Right atrium auricular region (tissue), 2 donors: ENCODE measurements at regions not wholly inside any gene's neighbourhood (a gene's known extent, or its start where the extent isn't known, plus 50 kb on each side); places are given as distances from the start of the nearest gene placed in this dataset.

Source experiments
- DNase-seq: peaks from one replicate; pipeline ENCODE4 v3.0.0-alpha.2; 2019; ENCODE audit warnings: low spot score
- H3K27ac ChIP-seq, 2 donors: fragments of 200-600 bp; sonication (generic); 1 replicate in 1 of 2; 2 replicates in 1 of 2; pipeline ENCODE4 v1.5.1; 2016 to 2019
- H3K27me3 ChIP-seq, 2 donors: fragments of 200-600 bp; sonication (generic); one replicate each; pipeline versions ENCODE4 v1.5.1 to v1.6.0; 2017 to 2019
- H3K36me3 ChIP-seq: fragments of 200-600 bp; sonication (generic); one replicate; pipeline ENCODE4 v1.5.1; 2016
- H3K4me1 ChIP-seq, 2 donors: fragments of 200-600 bp; sonication (generic); one replicate each; pipeline versions ENCODE4 v1.5.1 to v1.6.0; 2017 to 2019
- H3K4me3 ChIP-seq, 2 donors: fragments of 200-600 bp; sonication (generic); 1 replicate in 1 of 2; 2 replicates in 1 of 2; pipeline ENCODE4 v1.5.1; 2017 to 2019; ENCODE audit warnings: mild to moderate bottlenecking in 1 of 2, moderate library complexity in 1 of 2
- H3K9me3 ChIP-seq, 2 donors: fragments of 200-600 bp; sonication (generic); one replicate each; pipeline ENCODE4 v1.5.1; 2019
- TF ChIP-seq, protein P1 (sequence below), 2 donors: fragments of 200-600 bp; sonication (generic); IDR thresholded peaks; one replicate each; pipeline ENCODE4 v1.5.1; 2019; ENCODE audit warnings: antibody characterized with exemption in 2 of 2

- no peak for DNase-seq
- Histone ChIP-seq H3K4me1 (no peaks in the 10 kb centered on the region), H3K27ac (no peak overlapping the region), H3K27me3 (no peaks in the 10 kb centered on the region), H3K36me3 (no peaks in the 10 kb centered on the region), H3K9me3 (no peaks in the 10 kb centered on the region), H3K4me3 (no peak overlapping the region)
- TF ChIP-seq, protein P1, sequence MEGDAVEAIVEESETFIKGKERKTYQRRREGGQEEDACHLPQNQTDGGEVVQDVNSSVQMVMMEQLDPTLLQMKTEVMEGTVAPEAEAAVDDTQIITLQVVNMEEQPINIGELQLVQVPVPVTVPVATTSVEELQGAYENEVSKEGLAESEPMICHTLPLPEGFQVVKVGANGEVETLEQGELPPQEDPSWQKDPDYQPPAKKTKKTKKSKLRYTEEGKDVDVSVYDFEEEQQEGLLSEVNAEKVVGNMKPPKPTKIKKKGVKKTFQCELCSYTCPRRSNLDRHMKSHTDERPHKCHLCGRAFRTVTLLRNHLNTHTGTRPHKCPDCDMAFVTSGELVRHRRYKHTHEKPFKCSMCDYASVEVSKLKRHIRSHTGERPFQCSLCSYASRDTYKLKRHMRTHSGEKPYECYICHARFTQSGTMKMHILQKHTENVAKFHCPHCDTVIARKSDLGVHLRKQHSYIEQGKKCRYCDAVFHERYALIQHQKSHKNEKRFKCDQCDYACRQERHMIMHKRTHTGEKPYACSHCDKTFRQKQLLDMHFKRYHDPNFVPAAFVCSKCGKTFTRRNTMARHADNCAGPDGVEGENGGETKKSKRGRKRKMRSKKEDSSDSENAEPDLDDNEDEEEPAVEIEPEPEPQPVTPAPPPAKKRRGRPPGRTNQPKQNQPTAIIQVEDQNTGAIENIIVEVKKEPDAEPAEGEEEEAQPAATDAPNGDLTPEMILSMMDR (IDR thresholded peaks at IDR 0.05) = no peak
Observed at GRCh38 chr2:53403792-53404413, 363.7 kb upstream of the CHAC2 start.

- TF ChIP-seq, protein P1 (IDR thresholded peaks at IDR 0.05) = no peak
- Histone ChIP-seq H3K27me3 (no peaks in the 10 kb centered on the region), H3K4me1 (no peaks in the 10 kb centered on the region), H3K27ac (no peak overlapping the region), H3K4me3 (no peak overlapping the region), H3K9me3 (no peaks in the 10 kb centered on the region), H3K36me3 (no peaks in the 10 kb centered on the region)
- DNase-seq = no peak
Observed at GRCh38 chr2:53397085-53397484, 370.5 kb upstream of the CHAC2 start.

- no peaks in the 10 kb centered on the region for H3K27me3 ChIP-seq
- TF ChIP-seq, protein P1 (IDR thresholded peaks at IDR 0.05) = no peak
- DNase-seq = no peak
- no peaks in the 10 kb centered on the region for H3K36me3 ChIP-seq
- H3K27ac ChIP-seq = no peak overlapping the region
- peaks cover 0 to 4% of the 10 kb centered on the region in 2 donors for H3K9me3 ChIP-seq
- no peaks in the 10 kb centered on the region for H3K4me1 ChIP-seq
- no peak overlapping the region for H3K4me3 ChIP-seq
Observed at GRCh38 chr2:53381271-53381670, 386.3 kb upstream of the CHAC2 start.

GRCh38 chr2:53379547-53379946 lies 388.1 kb upstream of the CHAC2 start:
- H3K27ac ChIP-seq = no peak overlapping the region
- no peaks in the 10 kb centered on the region for H3K4me1 ChIP-seq
- no peaks in the 10 kb centered on the region for H3K27me3 ChIP-seq
- TF ChIP-seq, protein P1 (IDR thresholded peaks at IDR 0.05) = no peak
- no peaks in the 10 kb centered on the region for H3K9me3 ChIP-seq
- H3K4me3 ChIP-seq = no peak overlapping the region
- H3K36me3 ChIP-seq = no peaks in the 10 kb centered on the region
- no peak for DNase-seq

DNA sequence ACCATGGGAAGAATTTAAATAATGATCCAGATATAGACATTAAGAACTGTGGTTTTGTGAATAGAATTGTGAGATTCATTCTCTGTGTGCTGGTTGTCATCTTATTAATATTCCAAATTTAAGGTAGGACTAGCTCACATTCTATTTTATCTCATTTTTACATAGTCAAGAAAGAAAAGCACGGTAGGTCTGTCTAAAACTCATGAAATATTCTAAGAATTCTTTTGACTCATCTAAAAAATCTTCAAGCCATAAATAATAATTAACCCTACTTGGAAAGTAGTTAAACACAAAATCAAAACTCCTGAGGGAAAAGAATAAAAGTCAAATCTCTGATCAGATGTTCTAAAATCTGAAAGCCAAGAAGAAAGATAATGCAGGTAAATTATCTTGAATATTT lies 388.8 kb upstream of the CHAC2 start:
- H3K27ac ChIP-seq = no peak overlapping the region
- TF ChIP-seq, protein P1 (IDR thresholded peaks at IDR 0.05) = no peak
- no peaks in the 10 kb centered on the region for H3K9me3 ChIP-seq
- no peak overlapping the region for H3K4me3 ChIP-seq
- H3K36me3 ChIP-seq = no peaks in the 10 kb centered on the region
- no peaks in the 10 kb centered on the region for H3K27me3 ChIP-seq
- no peak for DNase-seq
- H3K4me1 ChIP-seq = no peaks in the 10 kb centered on the region

- Histone ChIP-seq H3K4me3 (no peak overlapping the region), H3K36me3 (no peaks in the 10 kb centered on the region), H3K27me3 (no peaks in the 10 kb centered on the region), H3K4me1 (no peaks in the 10 kb centered on the region), H3K9me3 (no peaks in the 10 kb centered on the region), H3K27ac (no peak overlapping the region)
- no peak for DNase-seq
- TF ChIP-seq, protein P1 (IDR thresholded peaks at IDR 0.05) = no peak
Observed at GRCh38 chr2:53373126-53373525, 394.5 kb upstream of the CHAC2 start.
